DMS153 (cell line): ENCODE measurements at regions not wholly inside any gene's neighbourhood (a gene's known extent, or its start where the extent isn't known, plus 50 kb on each side); places are given as distances from the start of the nearest gene placed in this dataset.
A peak's percentile ranks its signal among the peaks of the same experiment; 100 is the strongest.
"Not testable (repeated sequence)": the region's sequence is repeated elsewhere in the genome, so short reads cannot be mapped to it uniquely, and the experiment has no call there.

Experiments
- DNase-seq: peaks from one replicate; lab custom pipeline; 2025; lab: John Stamatoyannopoulos, UW

DNA sequence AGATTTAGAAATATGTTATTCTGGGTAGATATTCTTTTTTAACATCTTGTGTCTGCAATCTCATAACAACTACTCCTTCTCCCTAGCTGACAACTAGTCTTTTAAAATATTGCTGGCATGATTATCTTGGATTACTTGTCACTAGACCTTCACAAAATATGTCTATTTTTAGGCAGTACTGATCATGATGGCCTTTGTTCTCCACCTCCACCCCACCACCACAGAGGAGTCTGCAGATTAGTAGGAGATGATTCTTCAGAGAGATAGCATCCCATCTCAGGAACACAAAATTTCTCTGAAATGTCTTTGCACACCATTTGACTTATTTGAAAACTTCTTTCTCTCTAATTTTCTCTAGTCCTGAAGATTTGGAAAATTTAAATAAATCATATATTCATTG lies 338.1 kb upstream of the SPHKAP start:
- DNase-seq = no peak

DNA sequence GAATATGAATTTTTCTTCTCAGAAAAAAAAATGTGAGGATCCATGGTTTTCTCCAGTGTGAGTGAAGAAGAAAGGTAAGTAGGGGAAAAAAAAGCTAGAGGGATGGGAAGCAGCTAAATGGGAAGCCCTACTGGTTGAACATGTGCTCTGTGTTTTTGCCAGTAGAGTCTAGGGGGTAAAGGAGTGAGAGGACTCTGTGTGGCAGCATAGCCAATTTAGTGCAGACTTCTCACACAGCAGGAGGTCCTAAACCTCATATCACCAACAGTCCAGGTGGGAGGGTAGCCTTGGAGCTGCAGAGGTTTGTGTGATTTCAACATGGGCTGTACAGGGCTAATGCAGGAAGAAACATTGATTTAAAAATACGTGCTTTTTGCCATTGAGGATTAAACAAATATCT lies 334.5 kb upstream of the SPHKAP start:
- DNase-seq = no peak

GRCh38 chr2:228513480-228513879 lies 332.0 kb upstream of the SPHKAP start:
- not testable (repeated sequence) for DNase-seq

DNA sequence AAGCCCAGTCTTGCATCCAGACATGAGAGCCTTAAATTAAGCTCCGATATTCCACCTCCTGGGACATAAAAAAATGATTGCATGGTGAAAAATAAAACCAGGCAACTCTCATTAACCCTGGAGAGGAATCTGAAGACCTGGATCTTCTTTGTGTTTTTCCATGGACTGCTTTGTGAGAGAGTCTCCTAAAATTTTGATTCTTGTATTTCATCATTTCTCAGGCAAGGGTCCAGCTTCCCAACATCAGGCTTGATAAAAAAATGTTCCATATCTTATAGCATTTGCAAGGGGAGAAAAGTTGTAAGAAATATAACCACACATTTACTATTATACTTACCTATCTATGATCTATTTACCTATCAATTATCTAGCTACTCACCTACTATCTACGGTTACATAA lies 327.5 kb upstream of the SPHKAP start:
- no peak for DNase-seq

DNA sequence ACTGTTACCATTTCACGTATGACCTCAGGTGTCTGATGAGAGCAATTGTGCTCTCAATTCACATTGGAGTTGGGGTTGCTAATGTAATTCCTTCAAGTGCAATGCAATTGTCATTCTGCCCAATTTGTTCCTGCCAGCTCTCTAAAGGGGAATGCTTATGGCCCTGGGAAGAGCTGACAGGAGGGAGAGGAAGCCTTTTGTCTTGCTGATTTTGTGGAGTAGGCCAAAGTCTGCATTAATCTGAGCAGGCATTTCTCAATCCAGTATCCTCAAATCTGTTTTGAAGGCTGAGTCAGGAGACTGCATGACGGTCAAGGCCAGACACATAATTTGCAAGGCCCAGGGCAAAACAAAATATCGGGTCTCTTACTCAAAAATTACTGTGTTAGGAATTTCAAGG lies 326.4 kb upstream of the SPHKAP start:
- no peak for DNase-seq

GRCh38 chr2:228507231-228507824 lies 325.8 kb upstream of the SPHKAP start:
- no peak for DNase-seq

DNA sequence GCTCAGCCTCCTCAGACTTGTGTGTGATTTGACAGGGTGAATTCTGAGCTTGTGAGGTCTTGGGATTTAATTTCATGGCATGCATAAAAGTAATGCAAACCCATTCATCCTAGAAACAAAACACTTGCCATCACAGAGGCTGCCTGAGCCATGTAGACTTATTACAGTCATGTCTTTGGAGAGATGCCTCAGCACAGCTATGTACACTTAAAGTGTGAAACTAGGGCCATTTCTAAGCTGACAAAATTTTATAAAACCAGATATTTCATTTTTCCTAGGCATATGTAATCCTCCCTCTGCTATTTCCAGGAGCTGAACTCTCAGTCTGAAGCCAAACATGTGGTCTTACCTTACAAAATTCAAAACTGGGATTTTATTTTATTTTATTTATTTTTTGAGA lies 322.2 kb upstream of the SPHKAP start:
- DNase-seq = no peak

DNA sequence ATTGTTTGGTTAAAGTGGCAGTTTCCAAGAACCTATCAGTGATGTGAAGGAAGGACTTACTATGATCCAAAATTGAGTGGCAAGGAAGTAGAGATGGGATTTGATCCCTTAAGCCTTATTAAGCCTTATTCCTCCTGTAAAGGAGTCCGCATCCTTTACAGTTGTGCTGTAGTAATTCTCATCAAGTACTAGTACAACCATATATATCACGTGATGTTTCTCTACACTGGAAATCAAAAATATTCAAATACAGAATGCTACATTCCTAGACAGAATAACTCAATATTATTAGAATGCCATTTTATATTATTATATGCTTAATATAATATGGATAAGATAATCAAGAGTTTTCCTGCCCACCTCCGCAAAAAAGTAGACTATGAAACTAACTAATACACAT lies 312.4 kb upstream of the SPHKAP start:
- no peak for DNase-seq

- no peak for DNase-seq
These were observed 297.5 kb upstream of the SPHKAP start for GRCh38 chr2:228479014-228479413.

- no peak for DNase-seq
These were observed 293.0 kb upstream of the SPHKAP start for GRCh38 chr2:228474466-228474865.

DNA sequence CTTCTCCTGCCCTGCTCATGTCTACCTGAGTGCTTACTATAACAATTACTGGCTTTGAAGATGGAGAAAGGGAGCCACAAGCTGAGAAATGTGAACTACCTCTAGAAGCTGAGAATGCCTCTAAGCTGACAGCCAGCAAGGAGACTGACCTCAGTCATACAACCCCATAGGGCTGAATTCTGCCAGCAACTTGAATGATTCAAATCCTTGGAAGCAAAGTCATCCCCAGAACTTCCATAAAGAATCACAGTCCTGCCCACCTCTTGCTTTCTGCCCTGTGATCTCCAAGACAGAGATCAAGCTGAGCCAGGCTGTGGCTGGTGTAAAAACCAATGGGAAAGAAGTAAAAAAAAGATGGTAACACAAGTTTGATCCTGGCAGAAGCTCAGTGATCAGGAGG lies 288.2 kb upstream of the SPHKAP start:
- DNase-seq = no peak

- no peak for DNase-seq
These were observed 285.4 kb upstream of the SPHKAP start for GRCh38 chr2:228466851-228467250.

- peak; percentile 2 for DNase-seq
These were observed 283.9 kb upstream of the SPHKAP start for GRCh38 chr2:228465408-228465807.

GRCh38 chr2:228458364-228458763 lies 276.9 kb upstream of the SPHKAP start:
- DNase-seq = no peak

DNA sequence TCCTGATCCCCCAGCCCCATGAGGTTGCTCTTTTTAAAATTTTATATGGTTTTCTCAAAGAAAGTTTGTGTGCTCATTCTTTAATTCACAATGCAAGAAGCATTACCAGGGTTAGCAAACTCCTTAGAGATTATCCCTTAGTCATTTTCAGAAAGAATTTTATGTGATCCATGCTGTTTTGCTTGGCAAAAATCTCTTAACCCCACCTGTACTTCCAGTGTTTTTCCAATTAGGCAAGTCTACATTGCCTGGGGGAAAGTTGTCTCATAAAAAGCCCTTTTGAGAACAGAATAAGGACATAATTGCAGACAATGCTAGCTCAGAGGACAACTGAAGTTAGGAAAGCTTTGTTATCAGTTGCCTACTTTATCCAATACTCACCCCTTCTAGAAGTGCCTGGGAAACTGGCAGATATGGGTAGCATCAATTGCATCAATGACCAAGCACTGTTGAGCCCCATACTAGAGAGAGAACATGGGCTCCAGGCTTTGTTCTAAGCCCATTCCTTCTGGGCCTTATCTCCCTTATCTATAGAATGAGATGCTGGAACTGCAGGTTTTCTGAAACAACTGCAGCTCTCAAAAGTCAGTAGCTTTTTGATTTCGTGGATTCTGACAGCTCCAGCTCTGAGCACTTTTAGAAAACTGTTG lies 265.9 kb upstream of the SPHKAP start:
- DNase-seq = no peak

DNA sequence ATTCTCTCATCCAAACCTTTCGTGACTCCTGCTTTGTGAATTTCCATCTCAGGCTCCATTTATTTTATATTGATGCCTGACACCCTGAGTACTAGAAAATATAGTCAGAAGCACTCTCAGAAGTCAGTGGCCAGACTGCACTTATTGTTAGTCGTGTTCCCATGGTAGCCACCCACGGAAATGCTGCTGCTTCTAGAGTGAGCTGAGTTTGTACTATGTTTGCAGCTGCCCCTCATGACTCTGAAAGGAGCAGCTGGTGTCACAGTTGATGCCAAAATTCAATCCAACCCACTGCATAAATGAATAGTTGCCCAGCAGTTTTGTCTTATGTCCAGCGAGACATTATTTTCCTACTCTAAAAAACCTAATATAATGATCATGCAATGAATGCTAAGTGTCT lies 265.2 kb upstream of the SPHKAP start:
- DNase-seq = peak; percentile 94

DNA sequence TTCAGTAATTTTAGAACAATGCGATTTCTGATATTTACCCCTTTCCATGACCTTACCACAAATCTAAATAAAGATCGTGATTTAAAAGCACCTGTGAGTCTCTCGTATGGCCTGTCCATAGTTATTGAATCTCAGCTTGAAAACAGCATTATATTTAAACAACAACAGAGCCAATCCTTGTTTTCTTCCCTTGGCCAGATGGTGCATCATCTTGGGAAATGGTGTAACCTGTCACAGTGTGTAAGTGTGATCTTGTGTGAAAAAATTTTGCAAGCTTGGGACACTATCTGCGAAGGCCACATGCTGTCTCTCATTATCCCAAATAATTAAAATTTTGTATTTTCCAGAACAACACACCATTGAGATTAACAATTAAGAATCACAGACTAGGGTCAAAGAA lies 262.7 kb upstream of the SPHKAP start:
- DNase-seq = no peak

- DNase-seq = no peak
These were observed 252.2 kb upstream of the SPHKAP start for GRCh38 chr2:228433721-228434120.

GRCh38 chr2:228432116-228432515 lies 250.6 kb upstream of the SPHKAP start:
- no peak for DNase-seq

DNA sequence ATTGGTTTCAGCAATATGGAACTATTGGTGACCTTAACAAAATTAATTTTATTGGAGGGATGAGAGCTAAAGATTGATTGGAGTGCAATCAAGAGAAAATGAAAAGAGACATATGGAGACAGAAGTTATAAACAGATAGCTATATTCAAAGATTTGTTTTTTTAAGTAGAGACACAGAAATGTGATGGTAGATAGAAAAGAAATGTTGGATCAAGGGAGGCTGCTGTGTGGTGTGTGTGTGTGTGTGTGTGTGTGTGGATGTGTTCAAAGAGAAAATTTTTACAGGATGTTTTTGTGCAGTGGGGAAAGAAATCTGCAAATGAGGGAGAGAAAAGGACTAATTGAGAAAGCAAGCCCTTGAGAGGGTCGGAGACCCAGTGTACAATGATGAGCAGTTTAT lies 249.5 kb upstream of the SPHKAP start:
- no peak for DNase-seq

DNA sequence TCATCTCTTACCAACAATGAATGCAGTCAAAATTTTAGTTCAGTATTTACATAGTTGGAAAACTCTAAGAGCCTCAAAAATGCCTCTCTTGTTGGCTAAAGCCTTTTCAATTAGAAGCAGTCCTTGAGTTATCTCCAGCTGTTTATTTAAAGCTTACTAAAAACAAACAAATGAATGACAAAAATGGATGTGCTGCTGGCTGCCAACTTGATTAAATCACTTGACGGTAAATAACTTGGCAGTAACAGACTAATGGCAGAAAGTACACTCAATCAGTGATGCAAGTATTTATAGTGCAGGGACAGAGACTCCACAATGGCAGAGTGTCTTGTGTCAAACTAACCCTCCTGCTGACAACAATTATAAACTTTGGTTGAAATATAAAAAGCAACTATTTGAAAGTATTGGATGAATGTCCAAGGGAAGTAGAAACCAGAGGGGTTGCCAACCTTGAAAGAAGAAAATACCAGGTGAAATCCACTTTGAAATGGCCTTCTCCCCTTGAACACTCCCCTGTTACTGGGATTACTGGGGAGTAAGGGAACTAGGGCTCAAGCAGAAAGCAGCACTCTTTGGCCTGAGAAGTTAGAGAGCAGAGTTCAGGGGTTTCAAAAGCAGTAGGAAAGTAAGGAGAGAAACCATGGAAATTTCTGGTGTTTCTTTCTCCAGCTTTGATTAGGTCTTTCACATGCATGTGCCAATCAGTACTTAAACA lies 245.2 kb upstream of the SPHKAP start:
- no peak for DNase-seq

GRCh38 chr2:228425411-228426060 lies 244.0 kb upstream of the SPHKAP start:
- DNase-seq = not testable (repeated sequence)

DNA sequence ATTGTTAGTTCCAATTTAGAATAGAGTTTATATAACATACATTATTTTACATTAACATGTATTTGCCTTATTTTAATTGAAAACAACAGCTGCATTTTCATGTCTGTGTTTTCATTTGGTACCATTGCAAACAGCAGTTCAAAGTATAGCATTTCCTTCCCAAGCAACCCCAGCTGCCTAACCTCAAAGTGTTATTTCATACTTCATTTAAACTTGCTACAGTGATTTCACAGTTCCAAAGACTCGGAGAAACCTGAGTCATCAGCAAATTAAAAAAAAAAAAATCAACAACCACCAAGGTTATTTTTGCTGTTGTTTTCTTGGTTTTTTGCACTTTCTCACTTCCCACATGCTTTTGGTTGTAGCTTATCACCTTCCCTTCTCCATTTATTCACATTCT lies 236.5 kb upstream of the SPHKAP start:
- no peak for DNase-seq
